NOMO-1 (cell line): ENCODE measurements at regions not wholly inside any gene's neighbourhood (a gene's known extent, or its start where the extent isn't known, plus 50 kb on each side); places are given as distances from the start of the nearest gene placed in this dataset.

ENCODE experiments used
- DNase-seq, 2 experiments: peaks; one replicate each; lab custom pipeline; 2025; ENCODE audit not compliant: unreplicated experiment in 2 of 2; lab: John Stamatoyannopoulos, UW

DNA sequence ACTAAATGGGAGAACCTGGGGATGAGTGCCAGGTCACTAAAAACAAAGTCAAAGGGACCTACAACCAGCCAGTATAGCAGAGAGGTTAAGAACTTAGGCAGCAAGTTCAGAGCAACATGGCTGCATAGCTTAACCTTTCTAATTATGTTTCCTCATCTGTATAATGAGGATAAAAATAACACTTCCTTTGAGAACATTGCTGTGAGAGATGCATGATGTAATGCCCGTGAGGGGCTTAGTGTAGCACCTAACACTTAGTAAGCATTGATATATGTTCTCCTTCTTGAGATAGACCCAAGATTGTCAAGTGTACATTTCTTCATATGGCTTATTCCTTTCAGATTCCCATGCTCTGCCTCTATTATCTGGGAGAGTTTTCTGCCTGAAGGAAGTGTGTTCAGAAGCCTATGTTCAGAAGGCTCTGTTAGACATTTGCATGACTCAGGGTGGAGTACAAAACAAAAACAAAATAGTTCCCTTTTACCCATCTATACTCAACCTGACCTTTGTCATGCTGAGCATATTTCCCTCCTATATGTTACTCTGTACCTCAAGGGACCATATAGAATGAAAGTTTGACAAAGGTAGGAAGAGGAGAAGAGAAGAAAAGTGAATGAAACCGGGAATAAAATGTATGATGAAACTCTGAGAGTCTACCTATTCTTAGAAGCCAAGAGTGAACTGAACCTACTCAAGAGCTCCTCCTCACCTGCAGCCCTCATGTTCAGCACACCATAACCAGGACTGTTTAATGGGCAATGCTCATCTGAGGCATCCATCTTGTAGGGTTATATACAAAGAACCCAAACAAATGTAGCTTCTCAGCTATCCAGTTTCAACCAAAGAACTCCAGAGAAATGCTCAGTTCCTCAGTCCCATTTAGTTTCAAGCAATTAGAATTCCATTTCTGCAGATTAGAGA is 70.7 kb upstream of the KCNMB2 start:
- no peak for DNase-seq

DNA sequence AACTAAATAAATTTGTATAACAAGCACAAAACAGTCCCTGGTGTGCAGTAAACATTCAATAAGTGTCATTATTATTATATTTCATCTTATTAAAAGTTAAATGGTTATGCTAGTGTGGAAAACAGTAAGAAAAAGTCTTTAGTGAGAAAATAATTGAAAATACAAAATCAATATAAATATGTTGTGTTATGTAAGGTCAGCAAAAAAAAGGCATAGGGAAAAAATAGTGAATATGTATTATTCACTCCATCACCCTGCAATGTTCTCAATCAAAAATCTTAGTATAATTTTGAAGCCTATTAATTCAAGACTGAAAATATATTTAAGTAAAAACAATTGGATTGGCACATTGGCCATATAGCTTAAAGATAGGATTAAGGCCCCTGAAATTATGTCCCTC is 63.3 kb upstream of the KCNMB2 start:
- DNase-seq, result no peak

- no peak for DNase-seq
Measured at GRCh38 chr3:178474526-178474925, 61.7 kb upstream of the KCNMB2 start.

- no peak for DNase-seq
Measured at GRCh38 chr3:178475062-178475461, 61.2 kb upstream of the KCNMB2 start.

DNA sequence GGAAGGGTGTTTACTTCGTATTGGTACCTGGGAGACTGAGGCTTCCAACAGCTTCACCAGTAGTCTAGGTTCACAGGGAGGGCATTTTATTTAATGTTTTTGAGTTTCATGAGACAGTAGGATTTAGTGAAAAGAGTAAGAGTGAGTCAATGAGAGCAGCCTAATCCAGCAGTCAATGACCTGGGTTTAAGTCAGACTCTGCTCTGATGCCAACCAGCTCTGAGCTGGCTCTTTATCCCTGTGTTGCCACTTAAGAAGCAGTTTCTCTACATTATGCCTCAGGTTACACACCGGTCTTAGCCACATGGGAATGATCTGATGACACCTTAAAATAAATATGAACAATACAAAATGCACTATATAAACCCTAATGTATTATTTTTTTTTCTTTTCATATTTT is 59.4 kb upstream of the KCNMB2 start:
- no peak for DNase-seq

GRCh38 chr3:178479446-178479845 is 56.8 kb upstream of the KCNMB2 start:
- no peak for DNase-seq

DNA sequence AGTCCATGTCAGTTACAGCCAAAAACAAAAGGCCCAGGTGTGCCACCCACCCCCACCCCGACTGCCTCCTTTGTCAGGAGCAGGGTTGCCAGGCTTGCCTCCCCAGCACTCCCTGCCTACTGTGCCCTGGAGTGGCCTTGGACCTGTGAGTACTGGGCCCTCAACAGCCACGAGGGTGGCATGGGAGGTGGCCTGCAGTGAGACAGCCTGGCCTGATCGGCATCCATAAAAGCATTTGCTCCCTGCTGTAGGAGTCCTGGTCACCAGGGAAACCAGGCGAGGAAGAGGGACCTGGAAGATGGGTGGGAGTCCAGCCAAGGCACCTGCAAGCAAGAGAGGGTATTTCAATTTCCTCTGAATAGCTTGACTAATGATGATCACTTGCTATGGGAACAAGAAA is 56.4 kb upstream of the KCNMB2 start:
- DNase-seq, result no peak

- no peak for DNase-seq
Measured at GRCh38 chr3:178480274-178480673, 56.0 kb upstream of the KCNMB2 start.

GRCh38 chr3:178480795-178481194 is 55.4 kb upstream of the KCNMB2 start:
- DNase-seq, result peak; percentile 6 to 13

- DNase-seq, result no peak
Measured at GRCh38 chr3:178482981-178483380, 53.3 kb upstream of the KCNMB2 start.

DNA sequence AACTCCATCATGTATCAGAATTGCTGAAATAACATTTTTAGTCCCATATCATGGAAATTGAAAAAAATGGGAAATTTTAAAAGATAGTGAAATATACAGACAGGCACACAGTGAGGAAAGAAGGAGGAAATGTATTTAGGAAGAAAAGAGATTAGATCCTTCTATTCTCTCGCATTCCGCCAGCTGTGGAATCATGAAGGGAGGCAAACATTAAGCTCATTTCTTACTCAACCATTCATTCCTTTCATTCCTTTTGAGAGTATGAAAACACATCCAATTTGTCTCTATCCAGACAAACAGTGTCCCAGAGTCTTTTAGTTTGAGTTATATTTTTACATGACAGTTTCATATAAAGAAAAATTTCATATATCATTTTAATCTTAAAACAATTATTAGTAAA is 52.5 kb upstream of the KCNMB2 start:
- DNase-seq, result no peak

- no peak for DNase-seq
Measured at GRCh38 chr3:178485756-178486155, 50.5 kb upstream of the KCNMB2 start.
